Colonic mucosa (tissue), 4 donors: ENCODE measurements at regions not wholly inside any gene's neighbourhood (a gene's known extent, or its start where the extent isn't known, plus 50 kb on each side); places are given as distances from the start of the nearest gene placed in this dataset.

Experiments used
- DNase-seq: peaks from one replicate; pipeline ENCODE4 v3.0.0-alpha.2; 2020
- H3K27ac ChIP-seq: fragments of 200-600 bp; one replicate; pipeline ENCODE4 v1.8.0; 2021
- H3K27me3 ChIP-seq: fragments of 200-600 bp; one replicate; pipeline ENCODE4 v1.8.0; 2021
- H3K36me3 ChIP-seq: fragments of 200-600 bp; one replicate; pipeline ENCODE4 v1.8.0; 2021
- H3K4me1 ChIP-seq: fragments of 200-600 bp; one replicate; pipeline ENCODE4 v1.8.0; 2021; ENCODE audit warnings: mild to moderate bottlenecking
- H3K4me3 ChIP-seq: fragments of 200-600 bp; one replicate; pipeline ENCODE4 v1.8.0; 2021
- H3K9ac ChIP-seq, 2 donors: one replicate each; pipeline ENCODE4 v1.7.0; 2013; ENCODE audit warnings: control low read depth in 2 of 2, low read depth in 2 of 2, low read length in 2 of 2
- H3K9me3 ChIP-seq: fragments of 200-600 bp; one replicate; pipeline ENCODE4 v1.8.0; 2021
- CTCF ChIP-seq: fragments of 200-600 bp; IDR thresholded peaks from one replicate; pipeline ENCODE4 v1.8.0; 2022; ENCODE audit warnings: antibody characterized with exemption, mild to moderate bottlenecking
- intact Hi-C: fragments of 100-400 bp; cut with DNase I; formaldehyde crosslinking; loops from one replicate; pipeline ENCODE4 v1.14.1; 2022
- donor health status: healthy.
- donor health status: DM: no; HTN: no; CAD: no.
- donor health status: DM: no; HTN: no; CAD: no.

- no peaks in the 10 kb centered on the region for H3K9me3 ChIP-seq
- no peak for TF ChIP-seq CTCF
- no peak overlapping the region for H3K9ac ChIP-seq
- intact Hi-C loops = no loop called here
- H3K27ac ChIP-seq = no peak overlapping the region
- no peak for DNase-seq
- H3K36me3 ChIP-seq = no peaks in the 10 kb centered on the region
- H3K27me3 ChIP-seq = no peaks in the 10 kb centered on the region
- H3K4me3 ChIP-seq = no peak overlapping the region
- H3K4me1 ChIP-seq = no peaks in the 10 kb centered on the region
These were observed 326.7 kb downstream of the BCOR start for GRCh38 chrX:39771089-39771488.

DNA sequence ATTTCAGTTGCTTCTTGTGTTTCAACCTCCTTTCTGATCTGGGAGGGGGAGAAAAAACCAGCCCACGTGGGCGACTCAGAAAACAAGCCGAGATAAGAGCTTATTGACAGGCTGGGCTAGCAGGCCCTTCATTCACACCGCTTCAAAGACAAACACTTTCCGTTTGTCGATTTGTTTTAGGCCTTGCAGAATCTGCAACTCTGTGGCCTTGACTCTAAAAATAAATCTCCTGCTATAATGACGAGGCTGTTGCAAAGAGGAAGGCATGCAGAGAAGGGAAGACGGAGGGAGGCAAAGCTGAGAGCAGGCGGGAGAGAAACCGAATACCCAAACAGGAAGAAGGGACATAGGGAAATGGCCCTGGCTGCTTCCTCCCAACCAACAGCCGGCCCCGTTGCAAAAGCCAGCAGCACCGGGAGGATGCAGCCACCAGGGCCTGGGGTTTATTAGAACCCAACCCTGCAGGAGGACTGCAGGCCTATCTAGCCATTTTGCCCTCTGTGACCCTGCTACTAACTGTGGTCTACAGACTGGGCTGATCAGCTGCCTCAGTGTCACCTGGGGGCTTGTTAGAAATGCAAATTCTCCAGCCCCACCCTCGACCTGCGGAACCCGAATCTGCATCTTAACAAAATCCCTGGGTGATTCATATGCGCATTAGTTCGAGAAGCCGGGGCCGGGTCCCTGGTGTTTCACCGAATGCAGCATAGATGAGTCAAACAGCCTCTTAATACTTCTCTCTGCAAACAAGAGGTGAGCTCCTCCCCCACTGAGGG is 325.5 kb downstream of the BCOR start:
- no peak for DNase-seq
- Histone ChIP-seq H3K9ac (no peak overlapping the region), H3K4me1 (no peaks in the 10 kb centered on the region), H3K27me3 (no peaks in the 10 kb centered on the region), H3K4me3 (no peak overlapping the region), H3K36me3 (no peaks in the 10 kb centered on the region), H3K27ac (no peak overlapping the region), H3K9me3 (no peaks in the 10 kb centered on the region)
- intact Hi-C loops = no loop called here
- no peak for TF ChIP-seq CTCF

DNA sequence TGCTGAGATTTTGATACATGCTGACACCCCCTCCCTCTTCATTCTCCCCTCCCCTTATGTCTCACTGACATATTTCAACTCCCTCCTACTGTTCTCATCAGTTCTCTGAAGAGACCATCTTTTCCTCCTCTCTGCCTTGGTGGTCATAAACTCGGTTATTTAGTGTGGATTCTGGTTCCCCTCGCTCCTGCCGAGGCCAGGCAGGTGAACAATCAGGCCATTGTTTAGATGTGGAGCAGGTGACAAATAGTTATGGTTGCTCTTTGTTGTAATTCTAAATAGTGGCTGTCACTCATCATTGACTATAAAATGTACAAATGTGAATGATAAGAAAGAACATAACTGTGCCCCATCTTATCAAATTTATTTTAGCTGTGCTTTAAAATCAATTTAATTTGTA is 324.6 kb downstream of the BCOR start:
- DNase-seq = no peak
- Histone ChIP-seq H3K4me3 (no peak overlapping the region), H3K9ac (no peak overlapping the region), H3K9me3 (no peaks in the 10 kb centered on the region), H3K27ac (no peak overlapping the region), H3K4me1 (no peaks in the 10 kb centered on the region), H3K27me3 (no peaks in the 10 kb centered on the region), H3K36me3 (no peaks in the 10 kb centered on the region)
- intact Hi-C loops = no loop called here
- TF ChIP-seq CTCF = no peak

- no peaks in the 10 kb centered on the region for H3K9me3 ChIP-seq
- DNase-seq = no peak
- TF ChIP-seq CTCF = no peak
- no peak overlapping the region for H3K27ac ChIP-seq
- no peaks in the 10 kb centered on the region for H3K36me3 ChIP-seq
- no peaks in the 10 kb centered on the region for H3K4me1 ChIP-seq
- H3K4me3 ChIP-seq = no peak overlapping the region
- no peaks in the 10 kb centered on the region for H3K27me3 ChIP-seq
- no peak overlapping the region for H3K9ac ChIP-seq
- intact Hi-C loops = no loop called here
These were observed 323.6 kb downstream of the BCOR start for GRCh38 chrX:39773923-39774773.

DNA sequence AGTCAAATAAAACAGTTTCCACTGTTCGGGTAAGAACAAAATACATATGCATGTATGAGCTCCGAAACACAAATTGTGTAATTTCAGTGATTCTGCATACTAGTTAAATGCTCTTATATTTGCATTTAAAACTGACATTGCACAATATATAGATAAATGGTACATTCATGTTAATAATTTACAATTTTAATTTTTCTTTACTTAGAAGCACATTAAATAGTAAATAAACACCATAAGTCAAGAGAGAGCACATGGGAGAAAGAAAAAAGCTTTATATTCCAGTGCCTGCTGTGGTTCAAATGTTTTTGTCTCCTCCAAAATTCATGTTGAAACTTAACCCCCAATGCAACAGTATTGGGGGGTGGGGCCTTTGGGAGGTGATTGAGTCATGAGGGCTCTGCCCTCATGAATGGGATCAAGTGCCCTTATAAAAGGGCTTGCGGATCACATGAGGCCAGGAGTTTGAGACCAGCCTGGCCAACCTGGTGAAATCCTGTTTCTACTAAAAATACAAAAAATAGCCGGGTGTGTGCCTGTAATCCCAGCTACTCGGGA is 322.9 kb downstream of the BCOR start:
- DNase-seq = no peak
- intact Hi-C loops = no loop called here
- TF ChIP-seq CTCF = no peak
- H3K4me3 ChIP-seq = no peak overlapping the region
- no peak overlapping the region for H3K9ac ChIP-seq
- no peak overlapping the region for H3K27ac ChIP-seq
- no peaks in the 10 kb centered on the region for H3K9me3 ChIP-seq
- H3K27me3 ChIP-seq = no peaks in the 10 kb centered on the region
- no peaks in the 10 kb centered on the region for H3K4me1 ChIP-seq
- no peaks in the 10 kb centered on the region for H3K36me3 ChIP-seq
